A549 (cell line): ENCODE measurements at regions not wholly inside any gene's neighbourhood (a gene's known extent, or its start where the extent isn't known, plus 50 kb on each side); places are given as distances from the start of the nearest gene placed in this dataset.
"Not testable (repeated sequence)": the region's sequence is repeated elsewhere in the genome, so short reads cannot be mapped to it uniquely, and the experiment has no call there.

Experiments
- ATAC-seq, 2 experiments: fragments of 200-7000 bp in 1 of 2; fragments of >200 bp in 1 of 2; cut with Nextera tagmentation in 1 of 2; cut with Tn5 transposase in 1 of 2; 3 replicates each; pipeline versions ENCODE4 v1.8.0 to v1.9.1; 2018 to 2020; ENCODE audit warnings: mild to moderate bottlenecking in 1 of 2, moderate library complexity in 1 of 2
- CTCF ChIA-PET: fragments of 300-600 bp; sonication (Branson Sonifier 250); formaldehyde crosslinking; extraction: SDS; loops from one replicate; lab custom pipeline; 2021; ENCODE audit warnings: antibody characterized with exemption, inconsistent platforms; lab: Yijun Ruan, JAX
- POLR2A ChIA-PET: fragments of 350-600 bp; formaldehyde crosslinking; extraction: SDS; loops from one replicate; lab custom pipeline; 2021; ENCODE audit warnings: antibody characterized with exemption, inconsistent platforms; lab: Yijun Ruan, JAX
- DNase-seq, 2 experiments: peaks; one replicate each; pipeline versions ENCODE4 v3.0.0 to v3.0.0-alpha.2; 2011 to 2016; ENCODE audit warnings: low read depth in 1 of 2, low spot score in 1 of 2
- FAIRE-seq: peaks from 2 replicates; lab custom pipeline; 2011; peaks lifted over from hg19 to GRCh38; lab: Jason Lieb, UNC
- H3K27ac ChIP-seq, 2 experiments: fragments of >200 bp; sonication (Bioruptor Twin); formaldehyde crosslinking; 3 replicates each; pipeline ENCODE4 v1.5.1; 2016 to 2017
- H3K4me1 ChIP-seq: fragments of >200 bp; sonication (Bioruptor Twin); formaldehyde crosslinking; 3 replicates; pipeline ENCODE4 v1.6.1; 2016
- H3K4me2 ChIP-seq: fragments of >200 bp; sonication (Bioruptor Twin); formaldehyde crosslinking; 3 replicates; pipeline ENCODE4 v1.6.1; 2016
- H3K4me3 ChIP-seq: fragments of >200 bp; sonication (Bioruptor Twin); formaldehyde crosslinking; 3 replicates; pipeline ENCODE4 v1.5.1; 2016
- H3K9me3 ChIP-seq: fragments of >200 bp; sonication (Bioruptor Twin); formaldehyde crosslinking; 3 replicates; pipeline ENCODE4 v1.6.1; 2016
- ATOH8 ChIP-seq: fragments of 250-450 bp; sonication (Bioruptor Pico); IDR thresholded peaks from 2 replicates; pipeline ENCODE4 v1.5.0; 2020; ENCODE audit warnings: low read depth, mild to moderate bottlenecking, moderate library complexity
- CBX8 ChIP-seq: fragments of 200-600 bp; sonication (generic); IDR thresholded peaks from 2 replicates; pipeline ENCODE4 v1.6.1; 2016
- CTCF ChIP-seq: fragments of >200 bp; sonication (Bioruptor Twin); formaldehyde crosslinking; IDR thresholded peaks from 3 replicates; pipeline ENCODE4 v1.5.1; 2016
- E2F6 ChIP-seq: IDR thresholded peaks from 2 replicates; pipeline ENCODE4 v1.6.1; 2012; ENCODE audit warnings: low read depth, borderline replicate concordance
- EP300 ChIP-seq, 2 experiments: fragments of >200 bp; sonication (Bioruptor Twin); formaldehyde crosslinking; IDR thresholded peaks; 2 replicates in 1 of 2; 3 replicates in 1 of 2; pipeline ENCODE4 v1.6.1; 2016 to 2017
- FOXS1 ChIP-seq: fragments of 250-450 bp; sonication (Bioruptor Pico); IDR thresholded peaks from 2 replicates; pipeline ENCODE4 v1.5.0; 2020; ENCODE audit warnings: mild to moderate bottlenecking, moderate library complexity
- HDAC2 ChIP-seq: fragments of 200-600 bp; sonication (generic); IDR thresholded peaks from 2 replicates; pipeline ENCODE4 v1.6.1; 2016
- HOXA7 ChIP-seq: fragments of 250-450 bp; sonication (Bioruptor Pico); IDR thresholded peaks from 2 replicates; pipeline ENCODE4 v1.5.0; 2020; ENCODE audit warnings: mild to moderate bottlenecking, moderate library complexity
- JUN ChIP-seq, 2 experiments: fragments of >200 bp; sonication (Bioruptor Twin); formaldehyde crosslinking; IDR thresholded peaks; 2 replicates in 1 of 2; 3 replicates in 1 of 2; pipeline ENCODE4 v1.6.1; 2016 to 2017
- KDM1A ChIP-seq: fragments of 200-600 bp; sonication (generic); IDR thresholded peaks from 2 replicates; pipeline ENCODE4 v1.6.1; 2016; ENCODE audit warnings: low read depth, mild to moderate bottlenecking
- KDM5A ChIP-seq: fragments of 200-600 bp; sonication (generic); IDR thresholded peaks from 2 replicates; pipeline ENCODE4 v1.6.1; 2016; ENCODE audit warnings: antibody characterized with exemption, mild to moderate bottlenecking
- MAX ChIP-seq: IDR thresholded peaks from 2 replicates; pipeline ENCODE4 v1.6.1; 2012
- NPAS2 ChIP-seq: fragments of 250-450 bp; sonication (Bioruptor Pico); IDR thresholded peaks from 2 replicates; pipeline ENCODE4 v1.8.0; 2022; ENCODE audit warnings: mild to moderate bottlenecking, moderate library complexity, borderline replicate concordance
- PHF8 ChIP-seq: fragments of 200-600 bp; sonication (generic); IDR thresholded peaks from 2 replicates; pipeline ENCODE4 v1.6.1; 2016; ENCODE audit warnings: low read depth, mild to moderate bottlenecking, antibody characterized with exemption, moderate library complexity, borderline replicate concordance
- POLR2A ChIP-seq: IDR thresholded peaks from 2 replicates; pipeline ENCODE4 v1.6.1; 2012; ENCODE audit warnings: mild to moderate bottlenecking, low read length
- RAD21 ChIP-seq, 2 experiments: fragments of >200 bp in 1 of 2; sonication (Bioruptor Twin) in 1 of 2; formaldehyde crosslinking in 1 of 2; IDR thresholded peaks in 1 of 2; conservative IDR thresholded peaks in 1 of 2; 2 replicates in 1 of 2; 3 replicates in 1 of 2; pipeline ENCODE4 v1.6.1; 2012 to 2018; ENCODE audit warnings: inconsistent platforms in 1 of 2
- RCOR1 ChIP-seq: fragments of 150-350 bp; IDR thresholded peaks from 2 replicates; pipeline ENCODE4 v1.6.1; 2014; ENCODE audit warnings: antibody characterized with exemption, low read length, low read depth
- REST ChIP-seq: fragments of 200-600 bp; sonication (generic); IDR thresholded peaks from 2 replicates; pipeline ENCODE4 v1.6.1; 2016; ENCODE audit warnings: antibody characterized with exemption, mild to moderate bottlenecking, moderate library complexity
- RNF2 ChIP-seq: fragments of 200-600 bp; sonication (generic); IDR thresholded peaks from 2 replicates; pipeline ENCODE4 v1.6.1; 2016; ENCODE audit warnings: low read depth, mild to moderate bottlenecking, antibody characterized with exemption, moderate library complexity, borderline replicate concordance
- SMC3 ChIP-seq: fragments of >200 bp; sonication (Bioruptor Twin); formaldehyde crosslinking; IDR thresholded peaks from 3 replicates; pipeline ENCODE4 v1.6.1; 2018; ENCODE audit warnings: inconsistent platforms
- ZNF302 ChIP-seq: fragments of 250-450 bp; sonication (Bioruptor Pico); IDR thresholded peaks from 2 replicates; pipeline ENCODE4 v1.9.0; 2021; ENCODE audit warnings: inconsistent platforms, mild to moderate bottlenecking, moderate library complexity
- WGBS: methylation state at CpG from one replicate; pipeline ENCODE4 v1.1.6; 2017; ENCODE audit errors: missing lambda C conversion rate; 5-methylcytosine and 5-hydroxymethylcytosine counted together
- TF ChIP-seq, protein P1 (sequence below): IDR thresholded peaks from 2 replicates; pipeline ENCODE4 v1.6.1; 2012
- TF ChIP-seq, protein P2 (sequence below): fragments of >200 bp; sonication (Bioruptor Twin); formaldehyde crosslinking; IDR thresholded peaks from 2 replicates; pipeline ENCODE4 v1.6.1; 2016
- TF ChIP-seq, protein P3 (sequence below): fragments of 450-650 bp; IDR thresholded peaks from 2 replicates; pipeline ENCODE4 v1.6.1; 2014; ENCODE audit warnings: antibody characterized with exemption

GRCh38 chr10:3635211-3635671 lies 149.8 kb downstream of the KLF6 start:
- no peaks in the 10 kb centered on the region for H3K9me3 ChIP-seq
- H3K4me3 ChIP-seq: no peak overlapping the region
- no peak for DNase-seq
- ChIA-PET CTCF (interaction anchor here (1.3 kb wide), 1 partner anchor 34 kb away, joined by 3 read pairs; no protein-coding TSS in a partner anchor), POLR2A (no interaction called here)
- H3K4me1 ChIP-seq: no peaks in the 10 kb centered on the region
- FAIRE-seq: no peak
- H3K4me2 ChIP-seq: no peak overlapping the region
- WGBS: 63% methylated on average over 5 of the region's 5 CpGs
- no peak for TF ChIP-seq RCOR1
- TF ChIP-seq JUN (IDR thresholded peaks at IDR 0.05): no peak
- TF ChIP-seq PHF8: no peak
- TF ChIP-seq HOXA7 (CRISPR knock-in tag): no peak
- TF ChIP-seq HDAC2: no peak
- no peak for TF ChIP-seq RNF2
- TF ChIP-seq, protein P1, sequence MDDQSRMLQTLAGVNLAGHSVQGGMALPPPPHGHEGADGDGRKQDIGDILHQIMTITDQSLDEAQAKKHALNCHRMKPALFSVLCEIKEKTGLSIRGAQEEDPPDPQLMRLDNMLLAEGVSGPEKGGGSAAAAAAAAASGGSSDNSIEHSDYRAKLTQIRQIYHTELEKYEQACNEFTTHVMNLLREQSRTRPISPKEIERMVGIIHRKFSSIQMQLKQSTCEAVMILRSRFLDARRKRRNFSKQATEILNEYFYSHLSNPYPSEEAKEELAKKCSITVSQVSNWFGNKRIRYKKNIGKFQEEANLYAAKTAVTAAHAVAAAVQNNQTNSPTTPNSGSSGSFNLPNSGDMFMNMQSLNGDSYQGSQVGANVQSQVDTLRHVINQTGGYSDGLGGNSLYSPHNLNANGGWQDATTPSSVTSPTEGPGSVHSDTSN: no peak
- H3K27ac ChIP-seq: no peak overlapping the region
- ATAC-seq: no peak

- H3K4me3 ChIP-seq, H3K4me1 ChIP-seq, H3K27ac ChIP-seq, H3K9me3 ChIP-seq, DNase-seq, ATAC-seq, FAIRE-seq, H3K4me2 ChIP-seq: not testable (repeated sequence)
- ChIA-PET CTCF (interaction anchor here (1.3 kb wide), 1 partner anchor 35 kb away, joined by 3 read pairs; no protein-coding TSS in a partner anchor), POLR2A (interaction anchor here (0.6 kb wide), 1 partner anchor 1184 kb away, joined by 5 read pairs; no protein-coding TSS in a partner anchor)
- WGBS: 77% methylated on average over 1 of the region's 1 CpG
Observed at GRCh38 chr10:3634646-3635045, 150.4 kb downstream of the KLF6 start.

DNA sequence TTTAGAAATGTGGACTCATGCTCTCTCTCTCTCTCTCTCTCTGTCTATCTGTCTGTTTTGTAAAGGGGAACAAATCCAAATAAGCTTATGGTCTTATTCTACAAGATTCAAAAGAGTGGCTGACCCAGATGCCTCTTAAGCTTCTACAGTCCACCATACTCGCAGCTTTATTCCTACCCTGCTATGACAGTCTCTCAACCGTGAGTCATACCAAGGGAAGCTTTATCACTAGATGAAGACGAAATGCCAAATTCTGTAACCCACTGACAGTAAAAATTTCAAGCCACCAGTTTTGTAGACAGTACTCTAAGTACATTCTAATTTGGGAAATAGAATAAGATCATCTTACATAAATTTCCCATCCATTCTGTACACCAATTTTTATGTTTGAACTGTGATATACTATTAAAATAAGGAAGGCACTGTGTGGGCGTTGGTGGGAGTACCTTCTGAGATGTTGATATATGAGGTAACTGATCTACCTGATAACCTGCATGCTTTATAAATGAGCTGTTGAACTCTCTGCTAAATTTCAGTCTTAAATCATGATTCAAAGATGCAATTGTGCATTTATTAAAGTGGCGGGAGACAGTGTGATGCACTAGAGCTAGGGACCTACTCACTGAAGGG lies 153.2 kb downstream of the KLF6 start:
- Histone ChIP-seq H3K4me1 (no peaks in the 10 kb centered on the region), H3K4me3 (no peak overlapping the region), H3K4me2 (no peak overlapping the region), H3K27ac (no peak overlapping the region), H3K9me3 (no peaks in the 10 kb centered on the region)
- FAIRE-seq (no peak), ATAC-seq (no peak), DNase-seq (no peak)
- ChIA-PET CTCF (interaction anchor here (0.6 to 1.5 kb wide), 2 partner anchors 10 to 675 kb away, joined by 3 to 4 read pairs; no protein-coding TSS in a partner anchor), POLR2A (no interaction called here)
- 36% methylated on average over 5 of the region's 5 CpGs for WGBS
- TF ChIP-seq MAX (no peak), ZNF302 (CRISPR knock-in tag) (no peak), E2F6 (no peak), NPAS2 (no peak), ATOH8 (CRISPR knock-in tag) (no peak), EP300 (IDR thresholded peaks at IDR 0.05) (no peak), FOXS1 (no peak), CTCF (no peak), KDM1A (no peak), CBX8 (no peak), KDM5A (no peak), RAD21 (conservative IDR thresholded peaks at IDR 0.05 in 1 of 2, IDR thresholded peaks at IDR 0.05 in 1 of 2) (no peak), REST (no peak), POLR2A (no peak), SMC3 (no peak)
- TF ChIP-seq, protein P2, sequence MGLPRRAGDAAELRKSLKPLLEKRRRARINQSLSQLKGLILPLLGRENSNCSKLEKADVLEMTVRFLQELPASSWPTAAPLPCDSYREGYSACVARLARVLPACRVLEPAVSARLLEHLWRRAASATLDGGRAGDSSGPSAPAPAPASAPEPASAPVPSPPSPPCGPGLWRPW: no peak
- TF ChIP-seq, protein P3, sequence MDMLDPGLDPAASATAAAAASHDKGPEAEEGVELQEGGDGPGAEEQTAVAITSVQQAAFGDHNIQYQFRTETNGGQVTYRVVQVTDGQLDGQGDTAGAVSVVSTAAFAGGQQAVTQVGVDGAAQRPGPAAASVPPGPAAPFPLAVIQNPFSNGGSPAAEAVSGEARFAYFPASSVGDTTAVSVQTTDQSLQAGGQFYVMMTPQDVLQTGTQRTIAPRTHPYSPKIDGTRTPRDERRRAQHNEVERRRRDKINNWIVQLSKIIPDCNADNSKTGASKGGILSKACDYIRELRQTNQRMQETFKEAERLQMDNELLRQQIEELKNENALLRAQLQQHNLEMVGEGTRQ: no peak
